ENCODE measurements at regions not wholly inside any gene's neighbourhood (a gene's known extent, or its start where the extent isn't known, plus 50 kb on each side); places are given as distances from the start of the nearest gene placed in this dataset.

DNA sequence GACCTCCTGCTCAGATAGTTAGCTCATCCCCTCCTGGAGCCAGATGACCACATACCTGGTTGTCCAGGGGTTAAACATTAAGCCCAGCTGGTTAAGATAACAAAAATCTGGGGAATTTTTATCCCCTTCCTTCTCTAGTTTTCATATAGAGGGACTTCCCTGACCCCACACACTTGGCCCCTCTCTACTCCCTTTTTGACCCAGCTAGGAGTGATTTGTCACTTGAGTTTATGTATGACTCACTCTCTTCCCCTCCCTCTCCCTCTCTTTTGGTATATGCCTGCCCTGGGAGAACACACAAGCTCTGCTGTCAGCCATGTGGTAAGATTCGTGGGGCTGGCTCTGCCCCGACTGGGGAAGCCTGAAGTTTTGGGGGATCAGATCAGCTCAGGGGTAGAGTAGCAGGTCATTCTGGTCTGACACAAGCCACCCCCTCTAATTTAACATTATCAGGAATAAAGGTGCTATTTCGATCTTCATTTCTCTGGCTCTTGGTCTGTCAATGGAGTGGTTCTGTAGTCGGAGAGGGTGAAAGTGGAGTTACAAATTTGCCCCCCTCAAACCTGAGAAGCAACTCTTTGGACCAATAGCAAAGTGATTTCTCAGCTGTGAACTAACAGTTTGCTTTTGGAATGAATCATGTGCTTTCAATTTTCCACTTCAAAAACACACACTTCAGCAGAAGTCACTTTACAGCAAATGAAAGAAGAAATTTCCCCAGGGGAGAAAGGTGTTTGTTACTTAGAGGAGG, 415.3 kb upstream of the CADM1 start:
- no peaks in the 10 kb centered on the region for H3K36me3 Mint-ChIP-seq (ENCODE audit: low read depth)
- intact Hi-C loops (cut with micrococcal nuclease) = no loop called here
- peaks cover 51% of the 10 kb centered on the region for H3K27me3 Mint-ChIP-seq
- no peak overlapping the region for H3K4me3 Mint-ChIP-seq
- H3K4me1 Mint-ChIP-seq (ENCODE audit: low read depth) = peaks cover 7% of the 10 kb centered on the region
- no peaks in the 10 kb centered on the region for H3K9me3 Mint-ChIP-seq
- H3K27ac Mint-ChIP-seq = no peak overlapping the region

DNA sequence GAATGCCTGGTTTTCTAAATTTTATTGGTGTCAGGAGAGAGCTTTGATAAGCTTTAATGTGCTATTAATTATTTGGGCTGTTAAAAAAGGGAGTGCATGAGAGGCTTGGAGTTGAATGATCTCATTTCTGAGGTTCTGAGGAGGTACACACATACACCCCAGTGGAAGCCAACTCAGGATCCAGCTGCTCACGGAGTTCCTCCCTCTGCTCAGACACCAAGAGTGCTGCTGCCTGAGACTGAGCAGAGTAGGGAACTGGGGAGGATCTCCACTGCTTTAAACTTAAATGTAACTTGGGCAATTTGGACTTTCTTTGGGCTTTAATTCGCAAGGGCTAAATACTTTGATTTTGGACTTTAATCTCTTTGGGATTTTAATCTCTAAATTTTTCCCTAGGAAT, 414.4 kb upstream of the CADM1 start:
- H3K4me1 Mint-ChIP-seq (ENCODE audit: low read depth) = peaks cover 9% of the 10 kb centered on the region
- H3K27me3 Mint-ChIP-seq = peaks cover 52% of the 10 kb centered on the region
- H3K4me3 Mint-ChIP-seq = no peak overlapping the region
- H3K36me3 Mint-ChIP-seq (ENCODE audit: low read depth) = no peaks in the 10 kb centered on the region
- no peak overlapping the region for H3K27ac Mint-ChIP-seq
- H3K9me3 Mint-ChIP-seq = no peaks in the 10 kb centered on the region
- intact Hi-C loops (cut with micrococcal nuclease) = no loop called here

- H3K27ac Mint-ChIP-seq = no peak overlapping the region
- intact Hi-C loops (cut with micrococcal nuclease) = no loop called here
- H3K36me3 Mint-ChIP-seq (ENCODE audit: low read depth) = no peaks in the 10 kb centered on the region
- H3K9me3 Mint-ChIP-seq = no peaks in the 10 kb centered on the region
- H3K4me1 Mint-ChIP-seq (ENCODE audit: low read depth) = peaks cover 28% of the 10 kb centered on the region
- H3K4me3 Mint-ChIP-seq = no peak overlapping the region
- peaks cover 41% of the 10 kb centered on the region for H3K27me3 Mint-ChIP-seq
These were observed 412.4 kb upstream of the CADM1 start for GRCh38 chr11:115916608-115917007.

- intact Hi-C loops (cut with micrococcal nuclease) = no loop called here
- no peaks in the 10 kb centered on the region for H3K9me3 Mint-ChIP-seq
These were observed 408.3 kb upstream of the CADM1 start for GRCh38 chr11:115912484-115912945.

GRCh38 chr11:115911613-115912346, 407.6 kb upstream of the CADM1 start:
- Mint-ChIP-seq H3K36me3 (ENCODE audit: low read depth) (no peaks in the 10 kb centered on the region), H3K27ac (no peak overlapping the region), H3K4me1 (ENCODE audit: low read depth) (peaks cover 21% of the 10 kb centered on the region), H3K27me3 (peaks cover 20% of the 10 kb centered on the region), H3K9me3 (no peaks in the 10 kb centered on the region), H3K4me3 (no peak overlapping the region)
- intact Hi-C loops (cut with micrococcal nuclease) = no loop called here

More at GRCh38 chr11:115912484-115912945, 408.3 kb upstream of the CADM1 start:
- Mint-ChIP-seq H3K27ac (no peak overlapping the region), H3K27me3 (peaks cover 20% of the 10 kb centered on the region), H3K36me3 (ENCODE audit: low read depth) (no peaks in the 10 kb centered on the region), H3K4me1 (ENCODE audit: low read depth) (peaks cover 21% of the 10 kb centered on the region), H3K4me3 (no peak overlapping the region)

DNA sequence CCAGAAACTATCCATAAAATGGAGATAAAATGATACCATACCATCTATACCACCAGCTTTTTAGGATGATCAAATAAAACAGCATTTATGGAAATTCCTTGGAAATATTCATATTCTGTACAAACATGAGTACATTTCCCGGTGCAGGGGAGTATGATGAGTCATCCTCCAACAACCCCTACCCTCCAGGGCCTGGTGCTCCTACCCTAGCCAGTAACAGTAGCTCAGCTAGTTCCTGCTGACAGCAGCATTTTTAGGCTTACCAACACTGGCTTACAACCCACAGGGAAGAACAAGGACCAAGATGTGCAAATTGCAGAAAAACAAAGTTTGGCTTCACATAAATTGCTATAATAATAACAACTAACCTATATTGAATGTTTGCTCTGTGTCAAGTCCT, 406.2 kb upstream of the CADM1 start:
- intact Hi-C loops (cut with micrococcal nuclease) = no loop called here
- no peaks in the 10 kb centered on the region for H3K36me3 Mint-ChIP-seq (ENCODE audit: low read depth)
- no peak overlapping the region for H3K4me3 Mint-ChIP-seq
- H3K27ac Mint-ChIP-seq = no peak overlapping the region
- H3K27me3 Mint-ChIP-seq = peaks cover 14% of the 10 kb centered on the region
- no peaks in the 10 kb centered on the region for H3K9me3 Mint-ChIP-seq
- H3K4me1 Mint-ChIP-seq (ENCODE audit: low read depth) = peaks cover 21% of the 10 kb centered on the region

GRCh38 chr11:115906171-115906570, 402.0 kb upstream of the CADM1 start:
- Mint-ChIP-seq H3K27me3 (peaks cover 8% of the 10 kb centered on the region), H3K9me3 (no peaks in the 10 kb centered on the region), H3K4me1 (ENCODE audit: low read depth) (no peaks in the 10 kb centered on the region), H3K27ac (no peak overlapping the region), H3K4me3 (no peak overlapping the region), H3K36me3 (ENCODE audit: low read depth) (no peaks in the 10 kb centered on the region)
- intact Hi-C loops (cut with micrococcal nuclease) = no loop called here

DNA sequence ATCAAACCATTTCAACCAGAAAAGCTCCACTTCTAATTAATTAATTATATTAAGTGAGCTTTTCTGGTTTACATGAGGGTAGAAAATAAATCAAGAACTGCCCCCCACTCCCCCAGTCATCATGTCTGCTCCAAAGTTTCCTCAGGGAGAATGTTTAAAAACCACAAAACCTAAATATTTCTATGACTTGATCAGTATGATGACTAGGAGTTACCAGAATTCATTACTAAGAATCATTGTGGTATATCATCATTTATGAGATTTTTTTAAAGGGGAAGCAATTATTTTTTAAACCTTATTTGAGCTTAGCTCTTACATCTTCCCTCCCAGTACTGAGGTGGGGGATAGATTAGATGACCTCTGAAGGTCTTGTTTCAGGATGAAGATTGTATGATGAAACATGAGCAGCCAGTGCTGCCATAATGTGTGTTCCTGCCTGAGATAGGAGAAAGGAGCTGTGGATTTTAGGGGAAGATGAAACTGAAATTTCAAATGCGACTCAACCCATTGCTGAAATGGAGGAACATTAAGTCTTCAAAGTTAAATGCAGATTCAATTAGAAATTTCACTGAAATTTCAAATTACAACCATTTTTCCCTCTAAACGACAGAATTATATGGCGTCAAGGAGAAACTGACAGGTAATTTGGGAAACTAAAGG, 401.3 kb upstream of the CADM1 start:
- Mint-ChIP-seq H3K4me3 (no peak overlapping the region), H3K36me3 (ENCODE audit: low read depth) (no peaks in the 10 kb centered on the region)
- intact Hi-C loops (cut with micrococcal nuclease) = no loop called here

DNA sequence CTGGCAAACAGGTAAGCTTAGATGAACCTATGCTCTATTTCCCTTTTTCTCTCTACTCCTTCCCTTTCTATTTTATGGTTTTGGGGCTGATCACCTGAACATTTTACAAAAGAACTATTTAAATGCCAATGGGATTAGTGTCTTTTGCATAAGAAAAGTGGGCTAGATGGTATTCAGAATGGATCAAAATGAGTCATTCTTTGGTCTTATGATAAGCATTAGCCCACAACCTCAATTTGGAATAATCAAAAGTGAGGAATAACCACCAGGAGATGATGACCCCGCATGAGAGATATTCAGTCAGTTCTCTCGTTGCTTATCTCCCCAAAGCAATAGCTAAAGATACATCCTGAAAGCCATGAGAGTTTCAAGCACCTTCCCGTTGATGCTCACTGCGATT, 399.0 kb upstream of the CADM1 start:
- Mint-ChIP-seq H3K4me3 (no peak overlapping the region), H3K9me3 (no peaks in the 10 kb centered on the region), H3K27ac (no peak overlapping the region), H3K27me3 (peaks cover 1% of the 10 kb centered on the region), H3K36me3 (ENCODE audit: low read depth) (no peaks in the 10 kb centered on the region), H3K4me1 (ENCODE audit: low read depth) (peaks cover 6% of the 10 kb centered on the region)
- intact Hi-C loops (cut with micrococcal nuclease) = no loop called here

More for the DNA sequence above, 401.3 kb upstream of the CADM1 start:
- Mint-ChIP-seq H3K9me3 (no peaks in the 10 kb centered on the region), H3K4me1 (ENCODE audit: low read depth) (no peaks in the 10 kb centered on the region), H3K27me3 (peaks cover 4% of the 10 kb centered on the region), H3K27ac (no peak overlapping the region)

DNA sequence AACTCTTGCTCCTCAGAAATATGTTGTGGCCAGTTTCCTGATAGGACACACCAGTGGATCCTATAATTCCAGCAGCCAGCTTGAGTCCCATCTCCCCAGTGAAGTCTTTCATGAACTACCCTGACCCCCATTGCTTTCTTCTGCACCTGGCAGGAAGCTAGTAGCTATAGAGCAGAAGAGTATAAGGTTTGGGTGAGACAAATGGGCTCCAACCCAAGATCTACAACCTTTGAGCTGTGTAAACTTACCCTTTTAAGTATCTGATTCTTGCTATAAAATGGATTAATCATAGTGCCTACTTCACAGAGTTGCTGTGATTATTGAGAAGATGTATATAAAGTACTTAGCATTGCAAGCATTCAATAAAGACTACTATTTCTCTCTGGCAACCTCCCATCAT, 396.9 kb upstream of the CADM1 start:
- no peak overlapping the region for H3K4me3 Mint-ChIP-seq
- no peaks in the 10 kb centered on the region for H3K9me3 Mint-ChIP-seq
- intact Hi-C loops (cut with micrococcal nuclease) = no loop called here
- H3K27ac Mint-ChIP-seq = no peak overlapping the region
- H3K36me3 Mint-ChIP-seq (ENCODE audit: low read depth) = no peaks in the 10 kb centered on the region
- H3K27me3 Mint-ChIP-seq = peaks cover 1% of the 10 kb centered on the region
- H3K4me1 Mint-ChIP-seq (ENCODE audit: low read depth) = peaks cover 12% of the 10 kb centered on the region

- Mint-ChIP-seq H3K4me1 (ENCODE audit: low read depth) (peaks cover 12% of the 10 kb centered on the region), H3K9me3 (no peaks in the 10 kb centered on the region), H3K27ac (no peak overlapping the region), H3K27me3 (peaks cover 1% of the 10 kb centered on the region), H3K4me3 (no peak overlapping the region), H3K36me3 (ENCODE audit: low read depth) (no peaks in the 10 kb centered on the region)
- intact Hi-C loops (cut with micrococcal nuclease) = no loop called here
These were observed 395.9 kb upstream of the CADM1 start for GRCh38 chr11:115900111-115900510.

GRCh38 chr11:115897707-115898106, 393.5 kb upstream of the CADM1 start:
- peaks cover 12% of the 10 kb centered on the region for H3K4me1 Mint-ChIP-seq (ENCODE audit: low read depth)
- no peak overlapping the region for H3K27ac Mint-ChIP-seq
- intact Hi-C loops (cut with micrococcal nuclease) = no loop called here
- no peak overlapping the region for H3K4me3 Mint-ChIP-seq
- H3K27me3 Mint-ChIP-seq = no peaks in the 10 kb centered on the region
- no peaks in the 10 kb centered on the region for H3K9me3 Mint-ChIP-seq
- no peaks in the 10 kb centered on the region for H3K36me3 Mint-ChIP-seq (ENCODE audit: low read depth)

GRCh38 chr11:115896084-115896483, 391.9 kb upstream of the CADM1 start:
- no peaks in the 10 kb centered on the region for H3K27me3 Mint-ChIP-seq
- H3K9me3 Mint-ChIP-seq = no peaks in the 10 kb centered on the region
- no peak overlapping the region for H3K27ac Mint-ChIP-seq
- intact Hi-C loops (cut with micrococcal nuclease) = no loop called here
- H3K4me3 Mint-ChIP-seq = no peak overlapping the region
- H3K36me3 Mint-ChIP-seq (ENCODE audit: low read depth) = no peaks in the 10 kb centered on the region
- H3K4me1 Mint-ChIP-seq (ENCODE audit: low read depth) = peaks cover 20% of the 10 kb centered on the region

DNA sequence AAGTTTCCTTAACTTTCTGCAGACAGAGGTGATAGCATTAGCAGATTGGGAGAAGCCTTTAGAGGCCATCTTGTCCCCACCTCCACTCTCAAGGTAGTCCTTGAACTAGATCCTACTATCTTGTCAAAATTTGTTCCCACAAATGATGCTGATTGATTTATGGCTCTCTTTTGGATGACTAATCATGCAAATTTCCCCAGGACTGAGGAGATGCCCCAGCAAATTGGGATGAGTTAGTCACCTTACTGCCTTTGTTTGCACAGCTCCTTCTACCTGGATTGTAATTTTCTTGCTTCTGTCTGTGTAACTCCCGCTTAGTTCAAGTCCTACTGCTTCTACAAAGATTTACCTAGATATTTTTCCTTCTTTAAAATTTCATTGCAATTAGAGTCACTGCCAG, 391.4 kb upstream of the CADM1 start:
- no peaks in the 10 kb centered on the region for H3K27me3 Mint-ChIP-seq
- intact Hi-C loops (cut with micrococcal nuclease) = no loop called here
- peaks cover 22% of the 10 kb centered on the region for H3K4me1 Mint-ChIP-seq (ENCODE audit: low read depth)
- H3K9me3 Mint-ChIP-seq = no peaks in the 10 kb centered on the region
- H3K36me3 Mint-ChIP-seq (ENCODE audit: low read depth) = no peaks in the 10 kb centered on the region
- no peak overlapping the region for H3K4me3 Mint-ChIP-seq
- no peak overlapping the region for H3K27ac Mint-ChIP-seq
